AG09309 (cell line): ENCODE measurements at regions not wholly inside any gene's neighbourhood (a gene's known extent, or its start where the extent isn't known, plus 50 kb on each side); places are given as distances from the start of the nearest gene placed in this dataset.

Experiments used
- DNase-seq: peaks from one replicate; pipeline ENCODE4 v3.0.0-alpha.2; 2010; ENCODE audit warnings: low read depth
- H3K4me3 ChIP-seq: 2 replicates; pipeline ENCODE4 v1.5.1; 2011; ENCODE audit warnings: mild to moderate bottlenecking, low read depth, low read length, moderate library complexity; ENCODE audit not compliant: control insufficient read depth
- TF ChIP-seq, protein P1 (sequence below): IDR thresholded peaks from 2 replicates; pipeline ENCODE4 v1.5.1; 2011; ENCODE audit warnings: mild to moderate bottlenecking, low read depth, low read length, inconsistent platforms; ENCODE audit not compliant: insufficient read depth, control insufficient read depth; ENCODE audit errors: missing control alignments

DNA sequence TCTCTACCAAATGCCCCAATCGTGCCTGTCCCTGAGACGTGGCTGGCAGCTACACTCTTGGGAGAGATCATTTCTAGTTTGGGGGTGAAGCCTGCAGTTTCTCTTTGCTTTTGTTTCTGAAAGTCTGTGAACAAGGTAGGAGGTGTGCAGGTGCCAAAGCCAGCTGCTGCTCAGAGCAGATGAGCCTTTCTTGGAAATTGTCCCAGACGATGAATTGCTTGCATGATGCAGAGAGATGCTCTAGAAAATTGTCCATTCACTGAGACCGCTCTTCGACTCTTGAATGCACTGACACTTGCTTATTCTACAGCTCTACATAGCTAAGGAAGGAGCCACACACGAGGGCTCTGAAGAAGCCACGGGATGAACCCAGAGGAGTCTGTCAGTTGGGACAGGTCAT, 225.6 kb upstream of the E2F8 start:
- H3K4me3 ChIP-seq: no peak overlapping the region
- TF ChIP-seq, protein P1, sequence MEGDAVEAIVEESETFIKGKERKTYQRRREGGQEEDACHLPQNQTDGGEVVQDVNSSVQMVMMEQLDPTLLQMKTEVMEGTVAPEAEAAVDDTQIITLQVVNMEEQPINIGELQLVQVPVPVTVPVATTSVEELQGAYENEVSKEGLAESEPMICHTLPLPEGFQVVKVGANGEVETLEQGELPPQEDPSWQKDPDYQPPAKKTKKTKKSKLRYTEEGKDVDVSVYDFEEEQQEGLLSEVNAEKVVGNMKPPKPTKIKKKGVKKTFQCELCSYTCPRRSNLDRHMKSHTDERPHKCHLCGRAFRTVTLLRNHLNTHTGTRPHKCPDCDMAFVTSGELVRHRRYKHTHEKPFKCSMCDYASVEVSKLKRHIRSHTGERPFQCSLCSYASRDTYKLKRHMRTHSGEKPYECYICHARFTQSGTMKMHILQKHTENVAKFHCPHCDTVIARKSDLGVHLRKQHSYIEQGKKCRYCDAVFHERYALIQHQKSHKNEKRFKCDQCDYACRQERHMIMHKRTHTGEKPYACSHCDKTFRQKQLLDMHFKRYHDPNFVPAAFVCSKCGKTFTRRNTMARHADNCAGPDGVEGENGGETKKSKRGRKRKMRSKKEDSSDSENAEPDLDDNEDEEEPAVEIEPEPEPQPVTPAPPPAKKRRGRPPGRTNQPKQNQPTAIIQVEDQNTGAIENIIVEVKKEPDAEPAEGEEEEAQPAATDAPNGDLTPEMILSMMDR: no peak
- DNase-seq: no peak

DNA sequence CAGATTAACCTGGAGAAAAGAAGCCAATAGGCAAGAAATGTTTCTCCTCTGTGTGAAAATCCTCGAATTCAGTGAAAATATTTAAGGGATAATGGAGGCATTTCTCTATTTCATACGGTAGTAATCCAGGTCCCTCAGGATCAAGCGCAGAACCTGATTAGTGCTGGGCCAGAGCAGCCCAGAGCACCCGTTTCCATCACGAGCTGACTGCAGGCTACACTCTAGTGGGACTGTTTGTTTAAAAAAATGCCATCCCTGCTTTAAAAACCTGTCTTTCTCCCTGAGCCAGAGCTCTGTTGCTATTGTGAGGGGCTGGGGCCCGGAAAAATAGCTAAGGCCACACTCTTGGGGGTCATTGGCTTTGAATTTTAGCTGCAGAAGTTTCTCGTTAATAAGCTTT, 223.2 kb upstream of the E2F8 start:
- TF ChIP-seq, protein P1: no peak
- no peak for DNase-seq
- no peak overlapping the region for H3K4me3 ChIP-seq

DNA sequence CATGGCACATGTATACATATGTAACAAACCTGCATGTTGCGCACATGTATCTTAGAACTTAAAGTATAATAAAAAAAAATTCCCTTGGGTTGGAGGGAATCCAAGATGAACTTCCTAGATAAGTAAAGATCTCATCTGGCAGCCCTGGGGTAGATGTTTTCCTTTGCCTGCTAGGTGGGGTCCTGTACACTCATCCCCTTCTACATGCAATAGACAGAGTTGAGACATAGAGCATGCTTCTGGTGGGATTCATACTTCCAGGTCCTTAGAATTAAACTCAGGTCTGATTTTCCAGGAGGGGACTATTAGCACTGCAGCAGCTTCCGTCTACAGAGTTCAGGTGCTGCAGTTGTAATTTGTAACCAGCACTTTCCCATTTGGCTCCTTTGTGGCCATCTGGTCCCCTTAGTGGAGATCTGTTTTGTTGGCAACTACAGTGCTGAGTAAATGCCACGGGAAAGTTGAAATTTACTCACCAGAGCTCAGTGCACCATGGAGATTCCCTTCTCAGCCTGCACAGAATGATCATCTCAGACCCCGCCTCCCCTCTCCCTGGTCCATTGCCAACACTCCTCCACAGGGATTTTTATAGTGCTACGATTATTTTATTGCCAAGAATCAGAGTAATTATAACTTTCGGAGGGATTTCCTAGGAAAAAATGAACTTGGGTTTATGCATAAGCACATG, 220.1 kb upstream of the E2F8 start:
- DNase-seq: no peak

DNA sequence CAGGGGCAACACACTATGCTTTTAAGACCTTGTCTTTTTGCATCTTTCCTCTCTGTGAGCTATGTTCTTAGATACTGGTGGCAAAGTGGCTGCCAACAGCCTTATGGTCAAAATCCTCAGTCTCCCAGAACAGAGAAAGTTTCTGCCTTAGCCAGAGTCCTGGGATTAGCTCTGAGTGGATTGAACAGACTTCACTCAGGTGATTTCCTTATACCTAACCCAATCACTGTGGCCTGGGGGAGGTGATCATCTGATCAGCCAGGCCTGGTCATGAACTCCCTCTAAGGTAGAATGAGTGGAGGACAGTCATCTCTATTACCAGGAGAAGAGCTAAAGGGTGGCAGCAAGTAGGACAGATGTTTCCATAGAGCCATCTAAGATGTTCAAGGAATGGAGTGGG, 218.5 kb upstream of the E2F8 start:
- TF ChIP-seq, protein P1: no peak
- DNase-seq: no peak

More for the DNA sequence above, 220.1 kb upstream of the E2F8 start:
- TF ChIP-seq, protein P1: no peak
- no peak overlapping the region for H3K4me3 ChIP-seq

DNA sequence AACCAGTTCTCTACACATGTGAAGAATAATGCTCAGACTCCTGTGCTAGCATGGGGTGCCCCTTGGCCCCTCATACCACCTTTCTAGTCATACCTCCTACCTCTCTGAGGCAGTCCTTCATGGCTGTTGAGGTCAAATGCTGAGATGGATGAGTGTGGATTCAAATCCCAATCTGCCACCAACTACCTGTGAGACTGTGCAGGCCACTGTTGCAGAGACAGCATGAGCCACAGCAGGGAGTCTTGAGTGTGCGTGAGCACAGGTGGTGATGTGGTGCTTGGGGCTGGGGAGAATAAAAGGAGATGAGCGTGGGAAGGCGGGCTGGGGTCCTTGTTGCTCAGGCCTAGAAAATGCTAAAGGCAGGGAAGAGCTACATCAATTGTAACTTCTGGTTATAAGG, 218.0 kb upstream of the E2F8 start:
- DNase-seq: no peak
- TF ChIP-seq, protein P1: no peak
- no peak overlapping the region for H3K4me3 ChIP-seq

More for the DNA sequence above, 218.5 kb upstream of the E2F8 start:
- H3K4me3 ChIP-seq: no peak overlapping the region

DNA sequence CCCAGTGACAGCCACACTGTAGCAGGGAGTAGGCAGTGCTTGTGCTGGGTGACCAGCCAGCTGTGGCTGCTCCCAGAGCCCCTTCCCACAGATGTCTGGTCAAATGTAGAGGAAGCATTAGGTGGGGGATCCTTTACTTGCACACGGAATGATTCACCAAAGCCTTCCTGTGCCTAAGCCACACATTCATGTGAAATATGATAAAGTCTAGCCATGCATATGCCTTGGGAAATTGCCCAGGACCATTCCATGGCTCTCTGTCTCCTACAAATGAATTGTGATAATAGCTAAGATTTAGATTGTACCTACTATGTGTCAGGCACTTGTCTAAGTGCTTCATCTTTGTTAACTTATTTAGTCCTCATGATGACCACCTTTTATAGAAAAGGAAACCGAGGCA, 217.5 kb upstream of the E2F8 start:
- H3K4me3 ChIP-seq: no peak overlapping the region
- TF ChIP-seq, protein P1: no peak
- DNase-seq: no peak
